HG03039 (cell line): ENCODE measurements at regions not wholly inside any gene's neighbourhood (a gene's known extent, or its start where the extent isn't known, plus 50 kb on each side); places are given as distances from the start of the nearest gene placed in this dataset.
"Not testable (repeated sequence)": the region's sequence is repeated elsewhere in the genome, so short reads cannot be mapped to it uniquely, and the experiment has no call there.

ENCODE experiments used
- ATAC-seq: cut with Tn5 transposase; IDR thresholded peaks from one replicate; pipeline ENCODE4 v1.9.1; 2021; ENCODE audit warnings: mild to moderate bottlenecking, moderate library complexity; ENCODE audit not compliant: unreplicated experiment

DNA sequence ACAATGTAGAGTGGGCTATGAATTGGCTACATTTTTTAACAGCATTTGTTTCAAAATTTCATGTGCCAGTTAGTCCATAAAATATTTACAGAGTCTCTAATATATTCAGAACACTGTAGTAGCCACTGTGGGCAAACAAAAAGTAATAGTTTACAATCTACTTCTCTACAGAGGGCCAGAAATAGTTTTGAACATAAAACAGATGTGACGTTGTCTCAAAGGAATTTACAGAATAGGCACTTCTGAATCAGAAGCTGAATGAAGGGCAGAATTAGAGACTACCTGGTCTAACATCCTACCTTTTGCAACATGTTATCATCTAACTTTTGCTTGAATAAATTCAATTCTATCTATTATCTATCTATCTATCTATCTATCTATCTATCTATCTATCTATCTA lies 811.9 kb upstream of the EPHA5 start:
- ATAC-seq: no peak

GRCh38 chr4:66475596-66475995 lies 805.3 kb upstream of the EPHA5 start:
- ATAC-seq: no peak

- no peak for ATAC-seq
Observed at GRCh38 chr4:66465111-66465510, 794.8 kb upstream of the EPHA5 start.

- ATAC-seq: not testable (repeated sequence)
Observed at GRCh38 chr4:66462890-66463289, 792.6 kb upstream of the EPHA5 start.

DNA sequence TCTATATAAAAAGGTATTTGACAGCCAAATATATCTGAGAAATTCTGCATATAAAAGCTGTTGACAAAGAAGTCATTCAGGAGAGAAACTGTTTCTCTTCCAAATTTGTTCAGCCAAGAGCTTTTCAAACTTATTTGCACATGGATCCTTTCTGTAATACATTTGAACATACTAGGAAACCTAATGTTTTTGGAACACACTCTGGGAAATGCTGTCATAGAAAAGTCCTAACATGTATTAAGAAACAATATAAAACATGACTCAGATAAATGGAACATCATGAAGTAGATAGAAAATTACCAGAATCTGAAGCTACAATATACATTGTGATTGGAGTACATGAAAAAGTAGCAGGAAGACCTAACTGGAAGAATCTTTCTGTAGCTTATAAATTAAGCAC lies 781.5 kb upstream of the EPHA5 start:
- ATAC-seq: no peak

GRCh38 chr4:66443008-66443407 lies 772.7 kb upstream of the EPHA5 start:
- no peak for ATAC-seq

GRCh38 chr4:66439508-66439907 lies 769.2 kb upstream of the EPHA5 start:
- ATAC-seq: no peak

DNA sequence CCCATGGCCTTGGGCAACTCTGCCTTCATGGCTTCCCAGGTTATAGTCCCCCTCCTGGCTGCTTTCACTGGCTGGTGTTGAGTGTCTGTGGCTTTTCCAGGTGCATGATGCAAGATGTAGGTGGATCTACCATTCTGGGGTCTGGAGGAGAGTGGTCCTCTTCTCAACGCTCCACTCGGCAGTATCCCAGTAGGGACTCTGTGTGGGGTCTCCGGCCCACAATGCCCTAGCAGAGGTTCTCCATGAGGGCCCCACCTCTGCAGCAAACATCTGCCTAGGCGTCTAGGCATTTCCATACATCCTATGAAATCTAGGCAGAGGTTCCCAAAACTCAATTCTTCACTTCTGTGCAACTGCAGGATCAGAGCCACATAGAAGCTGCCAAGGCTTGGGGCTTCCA lies 763.4 kb upstream of the EPHA5 start:
- no peak for ATAC-seq

DNA sequence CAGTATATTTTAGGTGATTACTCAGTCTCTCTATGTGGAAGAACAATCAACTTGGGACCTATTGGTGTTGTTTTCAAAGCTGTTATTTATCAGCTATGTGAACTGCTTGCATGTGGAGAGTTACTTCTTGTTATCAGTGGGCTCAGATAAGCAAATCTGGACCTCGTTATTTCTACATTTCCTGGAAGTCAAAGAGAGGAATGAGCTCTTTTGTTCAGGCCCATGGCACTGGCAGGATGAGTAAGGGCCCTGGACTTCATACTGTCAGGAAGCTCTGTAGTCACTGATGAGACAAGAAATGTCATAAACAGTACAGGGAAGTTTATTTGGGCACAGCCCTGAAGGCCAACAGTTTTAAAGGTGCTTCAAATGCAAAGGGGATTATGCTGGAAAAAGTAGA lies 760.6 kb upstream of the EPHA5 start:
- ATAC-seq: no peak

GRCh38 chr4:66429276-66429675 lies 759.0 kb upstream of the EPHA5 start:
- ATAC-seq: no peak

DNA sequence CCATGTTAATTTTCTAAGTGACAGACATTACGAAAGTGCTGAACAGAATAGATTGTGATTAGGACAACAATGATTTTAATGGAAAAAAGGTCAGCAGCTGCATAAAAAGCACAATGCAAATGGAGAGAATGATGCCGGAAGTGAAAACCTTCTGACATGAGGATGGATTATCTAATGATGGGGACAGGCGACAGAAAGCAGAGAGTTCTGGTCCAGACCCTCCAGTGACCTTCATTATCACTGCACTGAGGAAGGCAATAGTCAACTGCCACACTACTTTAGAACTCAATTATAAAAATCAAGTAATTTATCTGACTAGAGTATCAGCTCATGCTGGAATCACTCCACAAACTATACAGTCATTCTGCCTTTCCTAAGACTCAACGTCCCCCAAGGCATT lies 746.1 kb upstream of the EPHA5 start:
- ATAC-seq: no peak

DNA sequence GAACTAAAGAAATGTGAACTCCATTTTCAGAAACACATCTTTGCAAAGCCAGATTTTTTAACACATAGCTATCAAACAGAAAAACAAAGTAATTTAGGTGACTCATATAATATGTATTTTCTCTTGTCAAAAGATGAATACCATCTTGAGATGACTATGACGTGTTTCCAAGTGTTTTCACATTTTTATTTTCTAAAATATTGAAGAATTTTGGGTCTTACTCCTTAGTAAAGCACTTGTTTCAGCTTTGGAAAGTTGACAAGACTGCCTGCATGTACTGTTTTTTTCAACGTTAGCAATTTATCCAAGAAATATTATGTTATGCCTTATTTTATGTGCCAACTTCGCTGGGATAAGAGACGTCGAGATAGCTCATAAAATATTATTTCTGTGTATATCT lies 733.9 kb upstream of the EPHA5 start:
- no peak for ATAC-seq

- no peak for ATAC-seq
Observed at GRCh38 chr4:66376921-66377320, 706.6 kb upstream of the EPHA5 start.

DNA sequence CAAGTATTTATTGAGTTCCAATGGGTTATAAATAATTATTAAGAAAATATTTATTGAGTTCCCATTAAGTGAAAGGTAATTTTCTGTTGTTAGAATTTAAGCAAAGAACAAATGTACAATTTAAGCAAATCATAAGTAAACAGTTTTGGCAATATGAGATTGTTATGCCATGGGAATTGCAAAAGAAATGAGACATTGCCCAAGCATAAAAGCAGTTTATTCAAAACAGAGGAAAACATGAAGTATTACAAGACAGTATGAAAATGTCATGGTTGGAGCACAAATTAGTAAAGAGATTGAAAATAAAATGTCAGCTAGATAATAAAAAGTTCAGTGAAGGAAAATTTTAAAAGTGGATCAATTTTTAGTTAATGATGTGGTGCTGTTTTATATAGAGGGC lies 706.1 kb upstream of the EPHA5 start:
- ATAC-seq: no peak

GRCh38 chr4:66373268-66373667 lies 703.0 kb upstream of the EPHA5 start:
- ATAC-seq: no peak

DNA sequence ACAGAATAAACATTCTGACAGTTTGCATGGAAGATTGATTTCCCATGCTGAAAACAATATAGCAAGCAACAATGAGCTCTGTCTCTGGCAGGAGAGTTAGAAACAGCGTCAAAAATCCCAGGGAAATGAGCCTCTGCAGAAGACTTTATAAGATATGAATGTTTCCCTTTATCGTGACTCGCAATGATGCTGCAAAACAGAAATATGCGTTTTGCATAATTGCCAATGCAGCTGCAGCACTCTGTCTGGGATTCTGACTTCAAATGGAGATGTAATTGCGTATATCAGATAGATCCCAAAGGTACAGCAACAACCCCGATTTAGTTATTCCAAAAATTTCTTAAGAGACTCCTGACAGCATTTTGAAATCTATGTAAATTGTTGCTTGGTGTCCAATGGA lies 702.4 kb upstream of the EPHA5 start:
- ATAC-seq: no peak

- ATAC-seq: no peak
Observed at GRCh38 chr4:66367043-66367660, 696.9 kb upstream of the EPHA5 start.

DNA sequence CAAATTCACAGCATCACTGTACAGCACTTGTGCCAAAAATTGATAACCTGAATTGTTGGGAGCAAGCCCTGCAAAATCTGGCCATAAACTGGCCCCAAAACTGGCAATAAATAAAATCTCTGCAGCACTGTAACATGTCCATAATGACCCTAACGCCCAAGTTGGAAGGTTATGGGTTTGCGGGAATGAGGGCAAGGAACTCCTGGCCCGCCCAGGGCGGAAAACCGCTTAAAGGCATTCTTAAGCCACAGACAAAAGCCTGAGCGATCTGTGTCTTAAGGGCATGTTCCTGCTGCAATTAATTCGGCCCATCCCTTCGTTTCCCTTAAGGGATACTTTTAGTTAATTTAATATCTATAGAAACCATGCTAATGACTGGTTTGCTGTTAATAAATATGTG lies 690.1 kb upstream of the EPHA5 start:
- not testable (repeated sequence) for ATAC-seq

DNA sequence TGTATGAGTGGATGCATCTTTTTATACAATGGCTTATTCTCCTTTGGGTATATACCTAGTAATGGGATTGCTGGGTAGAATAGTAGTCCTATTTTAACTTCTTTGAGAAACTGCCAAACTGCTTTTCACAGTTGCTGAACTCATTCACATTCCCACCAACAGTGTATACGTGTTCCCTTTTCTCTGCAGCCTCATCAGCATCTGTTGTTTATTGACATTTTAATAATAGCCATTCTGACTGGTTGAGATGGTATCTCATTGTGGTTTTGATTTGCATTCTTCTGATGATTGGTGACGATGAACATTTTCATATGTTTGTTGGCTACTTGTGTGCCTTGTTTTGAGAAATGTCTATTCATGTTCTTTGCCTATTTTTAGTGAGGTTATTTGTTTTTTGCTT lies 687.0 kb upstream of the EPHA5 start:
- ATAC-seq: no peak

GRCh38 chr4:66355328-66355727 lies 685.0 kb upstream of the EPHA5 start:
- no peak for ATAC-seq

- ATAC-seq: no peak
Observed at GRCh38 chr4:66351761-66352160, 681.5 kb upstream of the EPHA5 start.

GRCh38 chr4:66340286-66340893 lies 670.1 kb upstream of the EPHA5 start:
- ATAC-seq: no peak

DNA sequence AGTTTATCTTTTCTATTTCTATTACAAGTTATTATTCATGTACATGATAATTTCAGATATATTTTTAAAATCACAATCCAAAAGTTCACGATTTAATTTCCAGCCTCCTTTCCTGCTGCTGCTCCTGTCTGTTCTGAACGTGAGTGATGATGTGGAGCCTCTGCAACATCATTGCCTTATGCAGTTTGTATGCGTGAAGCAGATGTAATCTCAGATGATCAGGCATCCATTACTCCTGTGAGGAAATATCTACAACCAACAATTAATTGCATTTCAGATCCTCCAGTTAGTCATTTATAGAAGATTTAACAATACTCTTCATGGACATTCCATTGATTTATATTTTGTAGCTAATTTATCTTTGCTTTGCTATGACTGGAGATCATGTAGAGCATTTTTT lies 668.7 kb upstream of the EPHA5 start:
- no peak for ATAC-seq
